Stimulated activated CD8-positive, alpha-beta memory T cell treated with anti-CD3 and anti-CD28 coated beads, Interleukin-12 subunit alpha, Interleukin-12 subunit beta, amount 100 ng/mL, for 1 hour (primary cell): ENCODE measurements at regions not wholly inside any gene's neighbourhood (a gene's known extent, or its start where the extent isn't known, plus 50 kb on each side); places are given as distances from the start of the nearest gene placed in this dataset.
"Not testable (repeated sequence)": the region's sequence is repeated elsewhere in the genome, so short reads cannot be mapped to it uniquely, and the experiment has no call there.

Experiments
- DNase-seq: peaks from one replicate; pipeline ENCODE4 v3.0.0-alpha.2; 2020; ENCODE audit warnings: low read depth

DNA sequence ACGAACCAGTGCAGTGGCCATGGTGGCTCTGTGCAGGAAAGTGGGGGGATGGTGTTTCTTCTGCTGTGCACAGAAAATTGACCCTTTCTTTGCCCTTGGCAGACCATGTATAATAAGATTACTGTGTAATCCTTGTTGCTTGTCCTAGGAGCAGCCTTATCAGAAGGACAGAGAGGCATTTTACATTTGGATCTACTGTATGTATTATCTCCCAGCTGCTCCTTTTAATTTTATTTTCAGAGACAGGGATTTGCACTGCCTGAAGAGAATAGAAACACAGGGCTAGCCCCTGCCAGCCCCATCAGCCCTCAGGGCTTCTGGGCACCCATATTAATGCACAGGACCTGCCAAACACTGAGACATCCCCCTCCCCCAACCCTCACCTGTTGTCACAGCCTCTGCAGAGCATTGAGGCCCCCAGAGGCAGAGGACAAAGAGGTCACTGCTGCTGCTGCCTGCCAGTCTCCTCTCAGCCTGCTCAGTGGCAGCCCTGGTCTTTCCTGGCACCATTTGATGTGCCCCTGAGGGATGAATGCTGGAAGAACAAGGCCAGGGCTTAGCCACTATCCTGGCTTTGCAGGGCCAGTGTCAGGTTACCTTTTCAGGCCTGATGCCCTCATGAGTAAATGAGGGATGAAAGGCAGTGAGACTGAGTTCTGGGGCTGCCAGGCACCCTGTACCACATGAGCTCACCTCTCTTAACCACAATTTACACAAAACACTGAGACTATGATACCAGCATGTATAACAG is 533.4 kb downstream of the NTRK3 start:
- no peak for DNase-seq

DNA sequence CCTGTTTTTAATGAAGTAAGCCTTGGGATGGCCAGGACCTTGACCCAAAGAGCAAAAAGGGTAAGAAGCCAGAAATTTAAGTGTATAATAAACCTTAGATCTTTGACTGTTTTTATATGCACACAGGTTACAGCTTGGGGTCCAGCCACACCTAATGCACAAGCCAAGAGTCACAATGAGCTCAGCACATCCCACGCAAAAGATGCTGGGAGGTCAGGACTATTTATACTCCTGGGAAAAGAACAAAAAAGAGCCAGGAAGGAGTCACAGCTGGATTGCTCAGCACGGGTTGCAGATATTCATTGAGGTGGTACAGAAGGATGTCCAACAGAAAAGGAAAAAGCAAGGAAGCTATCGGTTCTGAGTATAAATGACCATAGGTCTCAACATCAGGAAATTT is 536.3 kb downstream of the NTRK3 start:
- DNase-seq = no peak

DNA sequence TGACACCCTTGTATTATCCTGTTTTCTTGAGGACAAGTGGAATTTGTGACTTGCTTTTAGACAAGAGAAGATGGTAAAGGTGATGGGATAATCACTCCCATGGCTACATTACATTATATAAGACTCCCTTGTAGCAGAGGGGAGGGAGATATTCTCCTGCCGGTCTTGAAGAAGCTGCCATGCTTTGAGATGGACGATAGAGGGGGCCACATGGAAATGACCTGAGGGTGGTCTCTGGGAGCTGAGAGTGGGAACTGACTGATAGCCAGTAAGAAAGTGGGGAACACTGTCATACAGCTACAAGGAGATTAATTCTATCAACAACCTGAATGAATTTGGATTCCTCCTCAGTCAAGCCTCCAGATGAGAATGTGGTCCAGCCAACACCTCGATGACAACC is 540.1 kb downstream of the NTRK3 start:
- DNase-seq = no peak

DNA sequence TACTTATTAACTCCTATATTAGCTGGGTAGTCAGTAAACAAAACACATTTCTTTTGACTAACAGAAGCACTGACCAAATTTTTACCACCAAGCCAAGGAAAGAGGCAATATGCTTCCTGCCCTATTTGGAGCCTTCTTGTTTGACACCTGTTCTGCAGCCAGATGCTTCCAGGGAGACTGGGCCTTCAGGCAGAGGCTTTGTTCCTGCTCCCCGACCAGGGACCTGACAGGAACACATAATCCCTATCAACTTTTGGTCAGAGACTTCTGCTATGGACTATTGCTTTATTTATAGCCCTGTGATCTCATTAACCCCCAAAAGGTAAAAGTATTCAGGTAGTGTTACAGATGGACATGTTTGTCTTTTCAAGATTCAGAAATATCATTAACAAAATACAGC is 541.3 kb downstream of the NTRK3 start:
- DNase-seq = no peak

DNA sequence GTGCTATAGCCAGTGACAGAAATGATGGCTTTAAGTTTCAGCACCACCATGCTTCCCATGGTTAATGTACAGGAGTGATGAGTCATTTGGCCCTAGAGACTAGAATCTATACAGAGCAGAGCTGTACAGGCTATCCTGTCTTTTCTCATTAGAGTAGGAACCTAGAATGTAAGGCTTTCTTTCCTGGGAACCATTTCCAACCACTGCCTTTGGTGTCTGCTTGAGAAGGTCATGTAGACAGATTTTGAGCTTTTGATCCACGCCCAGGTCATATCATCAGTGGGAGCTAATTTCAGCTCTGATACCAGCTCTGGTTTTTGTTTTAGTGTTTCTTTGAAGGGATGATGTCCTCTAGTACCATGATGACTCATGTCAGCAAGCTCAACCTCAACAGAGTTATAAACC is 543.1 kb downstream of the NTRK3 start:
- DNase-seq = no peak

DNA sequence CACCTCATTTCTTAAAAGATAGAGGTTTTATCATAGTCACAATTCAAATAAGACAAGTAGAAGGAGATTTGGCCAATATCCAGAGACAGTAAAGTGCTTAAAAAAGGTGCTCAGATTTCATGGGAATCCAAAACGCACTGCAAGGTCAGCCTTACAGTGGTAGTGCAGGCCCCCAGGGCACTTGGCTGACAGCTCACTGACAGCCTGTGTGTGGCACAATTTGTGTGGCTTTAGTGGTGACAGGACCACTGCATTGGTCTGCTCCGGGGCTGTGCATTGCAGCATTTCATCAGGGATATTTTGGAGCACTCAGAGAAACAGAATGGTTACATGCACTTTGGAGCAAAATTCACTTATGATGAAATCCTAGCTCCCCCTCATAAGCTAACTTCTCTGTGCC is 544.3 kb downstream of the NTRK3 start:
- no peak for DNase-seq

DNA sequence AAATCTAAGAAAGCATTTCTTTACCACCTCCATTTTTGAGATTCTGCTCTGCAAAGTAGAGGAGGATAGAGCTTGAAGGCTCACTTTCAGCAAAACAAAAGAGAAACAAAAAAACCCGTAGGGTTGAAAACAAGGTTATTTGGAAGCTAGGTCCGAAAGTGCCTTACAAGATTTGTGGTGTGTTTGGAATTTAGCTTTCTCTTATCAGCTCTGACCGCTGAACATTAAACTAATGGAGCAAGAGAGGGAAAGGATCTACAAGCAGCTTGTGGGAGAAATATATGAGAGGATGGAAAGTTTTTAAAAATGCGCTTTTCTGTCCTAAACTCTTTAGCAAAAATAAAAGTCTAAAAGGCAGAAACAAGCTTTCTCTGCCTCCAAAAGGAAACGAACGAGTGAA is 545.5 kb downstream of the NTRK3 start:
- no peak for DNase-seq

DNA sequence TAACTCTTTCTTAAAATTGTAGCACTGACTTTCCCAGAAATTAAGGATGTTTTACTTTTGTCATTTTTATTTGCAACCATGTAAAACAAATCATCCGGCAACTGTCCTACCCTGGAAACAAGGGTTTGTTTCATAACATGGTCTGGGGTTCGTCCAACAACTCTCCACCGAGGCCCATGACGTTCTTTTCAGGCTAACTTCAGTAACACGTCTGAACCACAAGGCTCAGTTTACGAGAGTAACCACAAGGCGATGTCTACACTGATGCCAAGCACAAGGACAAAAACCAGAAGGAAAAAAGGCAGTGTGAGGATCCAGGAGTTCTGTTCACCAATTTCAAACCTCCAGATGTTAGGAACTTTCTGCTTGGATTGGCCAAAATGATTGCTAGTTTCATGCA is 546.1 kb downstream of the NTRK3 start:
- DNase-seq = no peak

DNA sequence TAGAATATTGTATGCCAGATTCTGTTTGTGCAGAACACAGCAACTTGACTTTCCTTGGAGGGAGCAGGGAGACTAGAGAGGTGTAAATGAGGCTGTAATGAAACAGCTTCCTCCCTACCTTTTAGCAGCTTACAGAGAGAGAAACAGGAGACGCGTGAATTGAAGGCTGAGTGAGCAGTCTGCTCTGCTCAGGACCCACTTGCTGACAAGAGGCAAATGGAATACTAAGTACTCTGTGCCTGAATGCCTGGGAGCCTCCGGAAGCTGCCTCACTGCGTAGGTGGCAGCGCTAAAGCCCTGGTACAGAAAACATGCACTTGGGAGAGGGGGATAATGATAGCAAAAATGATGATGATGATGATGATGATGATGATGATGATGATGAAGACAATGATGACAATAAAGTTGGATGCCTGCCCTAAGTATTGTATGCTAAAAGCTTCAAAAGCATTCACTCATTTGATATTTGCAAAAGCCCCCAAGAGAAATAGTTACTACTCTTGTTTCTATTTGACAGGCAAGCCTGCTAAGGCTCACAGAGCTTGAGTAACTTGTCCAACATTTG is 548.9 kb downstream of the NTRK3 start:
- no peak for DNase-seq

DNA sequence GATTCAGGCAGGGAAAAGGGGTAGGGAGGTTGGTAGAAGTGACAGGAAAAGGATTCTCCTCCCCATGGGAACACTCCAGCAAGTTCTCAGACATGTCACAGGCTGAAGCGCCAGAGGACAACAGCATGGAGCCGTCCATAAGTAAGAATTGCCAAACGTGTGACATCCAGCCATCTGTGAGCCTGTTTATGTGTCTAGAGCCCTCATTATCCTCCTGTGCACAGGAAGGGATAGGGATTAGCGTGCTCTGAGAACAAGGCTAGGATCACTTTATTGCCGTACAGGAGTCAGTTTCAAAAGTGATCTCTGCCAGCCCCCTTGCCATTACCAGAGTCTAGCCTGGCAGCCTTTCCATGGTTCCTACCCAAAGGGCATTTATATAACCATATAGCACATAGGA is 549.5 kb downstream of the NTRK3 start:
- no peak for DNase-seq

DNA sequence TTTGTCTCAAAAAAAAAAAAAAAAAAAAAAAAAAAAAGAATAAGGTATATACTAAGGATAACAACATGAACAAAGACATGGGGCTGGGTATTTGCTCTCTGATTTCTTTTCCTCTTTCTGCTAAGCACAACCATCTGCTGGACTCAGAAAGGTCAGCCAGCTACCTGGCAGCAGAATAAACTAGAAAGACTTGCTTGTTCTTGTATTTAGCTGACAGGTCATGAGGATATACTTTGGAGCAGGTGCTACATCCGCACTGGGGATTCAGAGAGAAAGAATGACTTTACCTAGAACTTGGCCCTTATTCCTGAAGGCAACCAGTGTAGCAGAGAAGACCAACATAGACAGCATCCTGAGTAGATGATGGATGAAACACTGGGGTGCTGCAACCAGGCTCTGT is 550.5 kb downstream of the NTRK3 start:
- DNase-seq = no peak

DNA sequence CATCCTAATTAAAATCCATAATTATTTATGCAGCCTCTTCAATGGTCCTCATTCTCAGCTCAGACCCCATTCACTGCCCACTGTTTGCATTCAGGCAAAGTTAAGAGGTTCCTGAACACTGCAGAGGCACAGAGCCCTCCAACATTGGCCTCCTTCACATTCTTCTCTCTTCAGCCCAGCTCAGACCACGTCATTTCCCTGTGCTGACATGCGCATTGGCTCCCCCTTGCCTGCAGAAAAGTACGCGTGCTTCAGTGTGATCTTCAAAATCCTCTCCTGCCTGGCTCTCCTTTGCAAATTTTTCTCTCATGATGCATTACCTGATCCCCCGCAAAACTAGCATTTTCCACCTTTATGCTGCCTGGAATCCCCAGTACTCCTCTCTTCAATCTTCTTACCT is 552.3 kb downstream of the NTRK3 start:
- no peak for DNase-seq

DNA sequence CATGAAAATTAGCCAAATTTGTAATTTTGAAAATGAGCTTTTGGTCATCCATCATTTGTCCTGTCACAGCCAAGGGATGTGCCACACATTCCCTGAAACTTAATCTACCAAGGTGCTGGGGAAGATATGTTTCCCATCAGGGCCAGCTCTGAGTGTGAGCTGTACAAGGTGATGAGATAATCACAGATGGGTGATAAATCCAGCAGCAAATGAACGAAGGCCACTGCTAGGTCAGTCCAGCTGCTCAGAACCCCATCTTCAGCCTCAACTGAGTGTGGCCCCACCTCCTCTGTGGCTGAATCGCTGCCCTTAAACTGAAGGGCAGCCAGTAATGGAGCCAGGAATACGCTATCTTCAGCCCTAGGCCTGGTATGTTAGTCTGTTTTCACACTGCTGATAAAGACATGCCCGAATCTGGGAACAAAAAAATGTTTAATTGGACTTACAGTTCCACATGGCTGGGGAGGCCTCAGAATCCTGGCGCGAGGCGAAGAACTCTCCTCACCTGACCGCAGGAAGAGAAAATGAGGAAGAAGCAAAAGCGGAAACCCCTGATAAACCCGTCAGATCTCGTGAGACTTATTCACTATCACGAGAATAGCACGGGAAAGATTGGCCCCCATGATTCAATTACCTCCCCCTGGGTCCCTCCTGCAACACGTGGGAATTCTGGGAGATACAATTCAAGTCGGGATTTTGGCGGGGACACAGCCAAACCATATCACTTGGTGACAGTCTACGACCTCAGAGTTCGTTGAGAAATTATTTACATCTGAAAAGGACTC is 553.0 kb downstream of the NTRK3 start:
- no peak for DNase-seq

DNA sequence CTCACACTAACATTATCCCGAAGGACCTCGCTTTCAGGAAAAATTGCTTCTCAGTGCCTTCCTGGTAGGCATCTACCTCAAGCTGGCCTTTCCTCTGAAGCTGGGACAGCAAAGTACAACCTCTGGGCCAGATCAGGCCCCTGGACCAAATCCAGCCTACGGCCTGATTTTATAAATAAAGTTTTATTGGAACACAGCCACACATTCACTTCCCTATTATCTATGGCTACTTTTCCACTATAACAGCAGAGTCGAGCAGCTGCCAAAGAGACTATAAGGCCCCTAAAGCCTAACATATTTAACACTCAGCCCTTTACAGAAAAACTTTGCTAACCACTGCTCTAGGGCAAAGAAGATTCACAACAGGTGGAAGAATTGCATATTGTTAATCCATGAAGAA is 554.3 kb downstream of the NTRK3 start:
- no peak for DNase-seq

DNA sequence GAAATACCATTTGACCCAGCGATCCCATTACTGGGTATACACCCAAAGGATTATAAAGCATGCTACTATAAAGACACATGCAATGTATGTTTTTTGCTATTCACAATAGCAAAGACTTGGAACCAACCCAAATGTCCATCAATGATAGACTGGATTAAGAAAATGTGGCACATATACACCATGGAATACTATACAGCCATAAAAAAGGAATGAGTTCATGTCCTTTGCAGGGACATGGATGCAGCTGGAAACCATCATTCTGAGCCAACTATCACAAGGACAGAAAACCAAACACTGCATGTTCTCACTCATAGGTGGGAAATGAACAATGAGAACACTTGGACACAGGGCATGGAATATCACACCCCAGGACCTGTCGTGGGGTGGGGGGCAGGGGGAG is 558.1 kb downstream of the NTRK3 start:
- DNase-seq = not testable (repeated sequence)

DNA sequence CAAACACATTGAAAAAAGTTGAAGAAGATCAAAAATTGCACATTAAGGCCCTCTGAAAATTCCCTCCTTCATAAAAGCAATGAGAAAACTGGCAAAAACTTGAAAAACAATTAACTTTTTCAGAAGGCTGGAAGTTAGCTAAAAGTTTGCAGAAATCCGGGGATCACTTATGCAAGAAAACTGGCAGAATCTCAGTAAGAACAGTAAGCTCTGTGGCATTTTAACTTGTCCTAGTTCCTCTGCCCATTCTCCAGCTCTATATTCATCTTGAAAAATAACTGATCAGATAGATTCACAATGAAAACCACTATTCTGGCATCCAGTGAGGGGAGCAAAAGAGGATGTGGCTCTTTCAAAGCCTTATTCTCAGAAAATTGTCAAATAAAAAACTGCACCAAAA is 566.8 kb downstream of the NTRK3 start:
- no peak for DNase-seq

DNA sequence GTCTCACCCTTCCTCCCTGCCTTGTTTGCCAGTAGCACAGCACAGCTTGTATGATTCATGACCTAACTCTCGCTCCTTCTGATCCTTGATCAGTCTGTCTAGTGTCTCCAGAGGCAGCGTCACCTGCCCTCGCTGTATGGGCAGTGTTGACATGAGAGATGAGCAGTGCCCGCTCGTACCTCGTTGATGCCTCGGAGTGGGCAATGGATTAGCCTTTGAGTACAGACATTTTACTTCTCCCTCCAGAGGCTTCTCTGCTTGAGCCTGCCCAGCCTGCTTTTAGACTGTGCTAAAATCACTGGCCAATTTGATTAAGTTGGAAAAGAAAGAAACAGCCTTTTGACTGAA is 569.0 kb downstream of the NTRK3 start:
- no peak for DNase-seq

DNA sequence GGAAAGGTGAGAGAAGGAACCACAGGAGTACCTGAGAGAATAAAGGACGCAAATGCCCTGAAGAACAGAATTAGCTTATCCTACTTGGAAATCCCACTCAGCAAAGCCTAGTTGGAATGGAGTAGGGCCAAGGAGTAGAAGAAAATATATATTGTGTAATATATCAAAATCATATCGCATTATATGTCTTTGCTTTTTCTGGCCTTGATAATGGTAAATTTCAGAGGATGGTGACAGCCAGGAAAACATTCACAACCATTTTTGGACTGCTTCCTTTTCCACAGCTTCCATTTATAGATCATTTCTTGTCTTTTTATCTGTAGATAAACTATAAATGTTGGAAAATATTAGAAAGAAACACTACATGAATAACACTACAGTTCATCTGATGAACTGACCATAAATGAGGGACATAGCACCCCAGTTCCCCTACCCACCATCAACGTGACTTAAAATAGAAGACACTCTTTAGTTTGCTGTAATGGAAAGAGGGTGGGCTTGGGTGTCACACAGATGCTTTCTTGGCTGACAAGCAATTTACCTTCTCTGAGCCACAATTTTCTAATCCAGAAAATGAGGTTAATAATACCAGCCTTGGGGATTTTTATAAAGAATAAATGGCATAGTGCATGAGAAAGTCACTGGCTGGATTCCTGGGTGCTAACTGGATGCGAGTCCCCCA is 569.6 kb downstream of the NTRK3 start:
- DNase-seq = no peak

DNA sequence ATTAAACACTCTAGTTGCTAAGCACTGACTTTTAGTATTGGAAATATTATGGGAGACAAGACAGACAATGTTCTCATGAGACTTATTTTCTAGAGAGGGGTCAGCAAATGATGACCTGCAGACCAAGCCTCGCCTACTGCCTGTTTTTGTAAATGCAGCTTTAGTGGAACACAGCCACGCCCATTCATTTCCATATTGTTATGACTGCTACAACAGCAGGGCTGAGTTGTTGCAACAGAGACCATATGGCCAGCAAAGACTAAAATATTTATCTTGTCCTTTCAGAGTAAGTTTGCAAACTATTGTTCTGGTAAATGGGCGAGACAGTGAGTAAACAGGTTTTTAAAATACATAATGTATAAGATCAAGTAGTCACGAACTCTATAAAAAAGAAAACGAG is 570.2 kb downstream of the NTRK3 start:
- DNase-seq = no peak

DNA sequence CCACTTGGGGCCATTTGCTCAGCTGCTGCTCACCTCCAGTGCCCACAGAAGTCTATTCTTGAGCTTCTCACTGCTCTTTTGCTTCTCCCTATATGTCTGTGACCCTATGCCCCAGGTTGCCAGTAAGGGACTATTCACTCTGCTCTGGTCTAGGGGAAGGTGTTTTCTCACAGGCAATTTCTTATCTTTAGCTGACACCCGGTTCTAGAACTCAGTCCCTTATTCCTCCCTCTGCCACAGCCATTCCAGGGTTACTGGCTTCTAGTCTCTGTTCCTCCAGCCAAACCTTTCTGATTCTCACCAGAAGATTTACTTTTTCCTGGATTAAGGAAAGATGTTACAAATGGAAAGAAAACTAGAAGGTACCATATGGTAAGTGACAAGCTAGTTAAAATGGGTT is 574.0 kb downstream of the NTRK3 start:
- DNase-seq = no peak

DNA sequence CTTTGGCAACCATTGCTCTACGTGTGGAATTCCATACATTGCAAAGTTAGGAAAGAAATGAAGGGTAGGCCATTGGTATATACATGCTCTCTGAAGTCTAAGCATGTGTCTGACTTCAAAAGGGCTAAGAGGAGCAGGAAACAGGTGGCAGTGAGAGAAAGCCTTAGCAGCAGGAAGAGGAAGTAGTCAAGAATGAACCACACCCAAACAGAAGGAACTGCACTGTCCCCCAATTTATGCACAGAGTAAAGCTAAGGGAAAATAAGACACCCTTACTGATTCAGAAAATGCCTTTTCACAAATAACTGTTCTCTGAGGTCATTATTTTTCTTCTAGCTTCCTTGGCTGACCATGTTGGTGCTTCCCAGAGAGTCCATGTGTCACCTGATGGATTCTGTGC is 575.4 kb downstream of the NTRK3 start:
- no peak for DNase-seq

DNA sequence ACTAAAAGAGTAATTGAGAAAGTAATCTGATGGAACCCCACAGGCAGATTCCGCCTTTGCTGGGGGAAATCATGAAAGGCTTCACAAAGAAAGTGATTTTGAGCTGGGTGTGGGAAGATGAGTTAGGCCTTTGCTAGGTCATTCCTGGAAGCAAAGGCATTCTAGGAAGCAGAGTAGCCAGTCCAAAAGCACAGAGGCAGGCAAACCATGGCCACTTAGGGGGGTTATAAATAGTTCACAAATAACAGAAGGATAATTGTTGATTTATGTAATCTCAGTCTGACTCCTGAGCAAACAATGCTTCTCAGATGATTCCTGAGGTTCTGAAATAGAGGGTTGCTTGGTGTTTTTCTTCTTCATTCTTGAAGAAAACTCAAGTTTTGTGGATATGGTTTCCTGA is 576.3 kb downstream of the NTRK3 start:
- DNase-seq = no peak

DNA sequence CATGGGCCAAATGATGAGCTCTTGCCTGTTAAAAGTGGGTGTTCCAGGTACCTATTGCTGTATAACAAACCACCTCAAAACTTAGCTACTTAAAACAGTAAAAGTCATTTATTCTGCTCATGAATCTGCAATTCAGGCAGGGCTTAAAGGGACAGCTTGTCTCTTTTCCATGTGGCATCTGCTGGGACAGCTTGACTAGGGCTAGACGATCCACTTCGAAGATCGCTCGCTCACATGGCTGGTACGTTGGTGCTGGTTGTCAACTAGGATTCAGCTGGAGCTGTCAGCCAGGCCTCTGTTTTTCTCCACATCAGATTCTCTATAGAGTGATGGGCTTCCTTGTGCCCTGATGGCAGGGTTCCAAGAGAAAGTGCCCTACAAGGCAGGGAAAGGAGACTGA is 581.3 kb downstream of the NTRK3 start:
- DNase-seq = no peak
